ENCODE measurements at regions not wholly inside any gene's neighbourhood (a gene's known extent, or its start where the extent isn't known, plus 50 kb on each side); places are given as distances from the start of the nearest gene placed in this dataset.

DNA sequence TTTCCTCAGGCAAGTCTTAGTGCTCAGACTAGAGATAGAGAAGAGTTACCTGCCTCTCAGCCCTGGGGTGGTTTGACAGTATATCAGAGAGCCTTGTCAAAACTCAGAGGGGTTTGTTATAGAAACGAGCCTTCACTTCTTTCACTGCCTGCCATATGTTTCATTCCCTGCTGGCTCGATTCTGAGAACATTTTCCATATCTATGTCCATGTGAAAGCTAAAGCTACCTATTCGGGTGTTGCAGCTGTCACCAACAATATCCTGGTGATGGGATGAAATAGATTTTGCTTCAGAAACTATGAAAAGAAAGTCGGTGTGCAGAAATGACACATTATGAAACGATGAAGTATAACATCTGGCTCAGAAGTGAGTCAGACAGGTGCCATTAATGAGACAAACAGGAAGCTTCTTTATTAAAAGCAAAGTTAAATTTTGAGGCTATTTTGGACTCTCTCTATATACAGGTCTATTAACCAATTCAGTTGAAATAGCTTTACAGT lies 56.1 kb upstream of the TANK start:
- no peak for DNase-seq (ENCODE audit: low read depth in 3 of 3)

DNA sequence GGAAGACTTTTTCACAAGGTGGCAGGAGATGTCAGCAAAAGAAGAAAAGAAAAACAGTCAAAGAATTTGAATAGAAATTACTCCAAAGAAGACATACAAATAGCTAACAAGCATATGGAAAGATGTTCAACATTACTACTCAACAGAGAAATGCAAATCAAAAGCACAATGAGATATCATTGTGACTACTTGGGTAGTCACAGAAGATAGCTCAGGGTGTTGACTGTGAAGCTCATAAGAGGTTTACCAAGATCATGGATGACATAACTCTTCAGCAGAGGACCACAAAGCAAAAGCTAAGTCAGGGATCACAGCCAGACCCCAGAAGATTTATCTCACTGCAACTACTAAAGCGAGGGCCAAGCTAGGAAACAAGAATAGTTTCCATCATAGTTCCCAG lies 53.0 kb upstream of the TANK start:
- DNase-seq (ENCODE audit: low read depth in 3 of 3): no peak

Measured in stimulated activated CD4-positive, alpha-beta T cell treated with anti-CD3 and anti-CD28 coated beads, TNF-alpha, amount 100 ng/mL, for 48 hours (primary cell).